GM12878 (cell line): ENCODE measurements at regions not wholly inside any gene's neighbourhood (a gene's known extent, or its start where the extent isn't known, plus 50 kb on each side); places are given as distances from the start of the nearest gene placed in this dataset.

Experiments used
- ATAC-seq: fragments of 200-7000 bp; cut with Tn5 transposase; 3 replicates; pipeline ENCODE4 v1.9.1; 2020; ENCODE audit warnings: mild to moderate bottlenecking, moderate library complexity
- BruUV-seq: library from RNA; stranded (reverse); fragments of 400-500 nt; replicated peaks from 2 replicates; lab custom pipeline; 2021; lab: Mats Ljungman, UMichigan
- CTCF ChIA-PET: fragments of 300-600 bp; sonication (Branson Sonifier 250); formaldehyde crosslinking; extraction: SDS; loops from one replicate; lab custom pipeline; 2021; ENCODE audit warnings: inconsistent platforms; lab: Yijun Ruan, JAX
- POLR2A ChIA-PET: fragments of 350-600 bp; formaldehyde crosslinking; extraction: SDS; loops from one replicate; lab custom pipeline; 2021; ENCODE audit warnings: inconsistent platforms; lab: Charles Lee
- RAD21 ChIA-PET: fragments of 300-600 bp; sonication (Branson Sonifier 250); formaldehyde crosslinking; loops from one replicate; lab custom pipeline; 2023; ENCODE audit warnings: antibody characterized with exemption; ENCODE audit not compliant: unreplicated experiment; lab: Charles Lee
- SMC1A ChIA-PET: fragments of 300-600 bp; sonication (Branson Sonifier 250); formaldehyde crosslinking; loops from one replicate; lab custom pipeline; 2023; ENCODE audit not compliant: unreplicated experiment, uncharacterized antibody; lab: Charles Lee
- DNase-seq: peaks from one replicate; pipeline ENCODE4 v3.0.0-alpha.2; 2011; ENCODE audit warnings: low read depth, low spot score
- FAIRE-seq: peaks from 3 replicates; lab custom pipeline; 2011; peaks lifted over from hg19 to GRCh38; lab: Jason Lieb, UNC
- H2AFZ ChIP-seq: 2 replicates; pipeline ENCODE4 v1.6.0; 2011; ENCODE audit warnings: low read depth, low read length, control low read depth; ENCODE audit not compliant: control insufficient read depth
- H3K27ac ChIP-seq: 2 replicates; pipeline ENCODE4 v1.5.1; 2011; ENCODE audit warnings: control low read depth; ENCODE audit not compliant: control insufficient read depth, insufficient read depth
- H3K27me3 ChIP-seq, 2 experiments: replicated peaks in 1 of 2; 2 replicates each; pipeline versions ENCODE4 v1.6.0 to v1.6.1; 2011; ENCODE audit warnings: low read length in 1 of 2; ENCODE audit not compliant: control insufficient read depth in 2 of 2, insufficient read depth in 2 of 2
- H3K36me3 ChIP-seq, 2 experiments: 2 replicates each; pipeline ENCODE4 v1.5.1; 2011; ENCODE audit warnings: low read length in 1 of 2; ENCODE audit not compliant: control insufficient read depth in 2 of 2, insufficient read depth in 2 of 2
- H3K4me1 ChIP-seq: 2 replicates; pipeline ENCODE4 v1.6.1; 2011; ENCODE audit warnings: mild to moderate bottlenecking, low read length, moderate library complexity, mixed read lengths; ENCODE audit not compliant: control insufficient read depth, insufficient read depth
- H3K4me2 ChIP-seq: 2 replicates; pipeline ENCODE4 v1.6.0; 2011; ENCODE audit warnings: control low read depth; ENCODE audit not compliant: control insufficient read depth, insufficient read depth
- H3K4me3 ChIP-seq: fragments of 200-600 bp; sonication (generic); 2 replicates; pipeline ENCODE4 v1.5.1; 2016
- H3K79me2 ChIP-seq: 2 replicates; pipeline ENCODE4 v1.6.0; 2011; ENCODE audit warnings: low read length; ENCODE audit not compliant: control insufficient read depth, insufficient read depth
- H3K9ac ChIP-seq: 2 replicates; pipeline ENCODE4 v1.8.0; 2011; ENCODE audit warnings: low read length, control low read depth, mixed read lengths; ENCODE audit not compliant: control insufficient read depth, insufficient read depth
- H3K9me3 ChIP-seq: replicated peaks from 3 replicates; pipeline ENCODE4 v1.5.1; 2011; ENCODE audit warnings: mild to moderate bottlenecking, low read length; ENCODE audit not compliant: control insufficient read depth, insufficient read depth
- H4K20me1 ChIP-seq: 2 replicates; pipeline ENCODE4 v1.6.0; 2011; ENCODE audit not compliant: control insufficient read depth, insufficient read depth
- BHLHE40 ChIP-seq, 2 experiments: fragments of 450-650 bp in 1 of 2; IDR thresholded peaks; 2 replicates each; pipeline ENCODE4 v1.6.1; 2011 to 2017; ENCODE audit warnings: low read depth in 2 of 2, borderline replicate concordance in 1 of 2, improper control_type of control experiment in 1 of 2, low read length in 1 of 2, mild to moderate bottlenecking in 1 of 2
- BMI1 ChIP-seq: fragments of 450-650 bp; IDR thresholded peaks from 2 replicates; pipeline ENCODE4 v1.6.1; 2016; ENCODE audit warnings: mild to moderate bottlenecking, moderate library complexity, borderline replicate concordance
- CUX1 ChIP-seq: IDR thresholded peaks from 2 replicates; pipeline ENCODE4 v1.6.1; 2012; ENCODE audit warnings: improper control_type of control experiment, low read depth, low read length; ENCODE audit not compliant: insufficient replicate concordance
- KLF5 ChIP-seq: fragments of 450-650 bp; IDR thresholded peaks from 2 replicates; pipeline ENCODE4 v1.6.1; 2014; ENCODE audit warnings: mild to moderate bottlenecking; ENCODE audit not compliant: partially characterized antibody
- MYC ChIP-seq: IDR thresholded peaks from 2 replicates; pipeline ENCODE4 v1.6.1; 2011; ENCODE audit warnings: mild to moderate bottlenecking, low read length, moderate library complexity, inconsistent platforms; ENCODE audit not compliant: insufficient read depth, insufficient replicate concordance, insufficient read length, severe bottlenecking
- NFYB ChIP-seq: IDR thresholded peaks from 2 replicates; pipeline ENCODE4 v1.6.1; 2011; ENCODE audit warnings: low read depth, mild to moderate bottlenecking, low read length, improper control_type of control experiment, moderate library complexity; ENCODE audit not compliant: insufficient read depth
- NR2C1 ChIP-seq: fragments of 450-650 bp; IDR thresholded peaks from 2 replicates; pipeline ENCODE4 v1.6.1; 2017; ENCODE audit warnings: antibody characterized with exemption, mild to moderate bottlenecking, moderate library complexity
- SP1 ChIP-seq: IDR thresholded peaks from one replicate; pipeline ENCODE4 v1.6.1; 2011; ENCODE audit warnings: low read depth, low read length
- SREBF1 ChIP-seq: IDR thresholded peaks from 2 replicates; pipeline ENCODE4 v1.6.1; 2012; ENCODE audit warnings: mild to moderate bottlenecking, low read length
- TBL1XR1 ChIP-seq: IDR thresholded peaks from 2 replicates; pipeline ENCODE4 v1.6.1; 2012; ENCODE audit warnings: low read depth, low read length, improper control_type of control experiment
- ZBTB33 ChIP-seq: fragments of 450-650 bp; IDR thresholded peaks from 2 replicates; pipeline ENCODE4 v1.6.1; 2017; ENCODE audit warnings: mild to moderate bottlenecking
- ZBTB40 ChIP-seq: fragments of 450-650 bp; IDR thresholded peaks from 2 replicates; pipeline ENCODE4 v1.6.1; 2016; ENCODE audit warnings: mild to moderate bottlenecking, moderate library complexity, borderline replicate concordance
- ZNF217 ChIP-seq: fragments of 450-650 bp; IDR thresholded peaks from 2 replicates; pipeline ENCODE4 v1.6.1; 2017; ENCODE audit warnings: antibody characterized with exemption, mild to moderate bottlenecking
- WGBS: methylation state at CpG from one replicate; pipeline ENCODE4 v1.1.6; 2016; ENCODE audit warnings: low lambda C conversion rate; ENCODE audit not compliant: insufficient replicate concordance, insufficient coverage; ENCODE audit errors: missing lambda C conversion rate; 5-methylcytosine and 5-hydroxymethylcytosine counted together
- in situ Hi-C: fragments of 300-500 bp; cut with MboI; formaldehyde crosslinking; loops from 9 replicates; pipeline ENCODE4 v1.14.3; 2018; ENCODE audit warnings: mixed read lengths
- intact Hi-C: fragments of 100-400 bp; cut with micrococcal nuclease; formaldehyde crosslinking; loops from one replicate; pipeline ENCODE4 v1.14.2; 2022; ENCODE audit not compliant: unreplicated experiment

- Histone ChIP-seq H2AFZ (no peak overlapping the region), H3K27ac (no peak overlapping the region), H3K9me3 (no peaks in the 10 kb centered on the region), H3K79me2 (no peaks in the 10 kb centered on the region), H3K36me3 (no peaks in the 10 kb centered on the region), H3K4me3 (no peak overlapping the region), H3K9ac (no peak overlapping the region), H3K4me2 (no peak overlapping the region), H3K4me1 (no peaks in the 10 kb centered on the region), H3K27me3 (no peaks in the 10 kb centered on the region; a peak in 1 of 4 replicates), H4K20me1 (no peaks in the 10 kb centered on the region)
- intact Hi-C loops: no loop called here
- CTCF ChIA-PET: no interaction called here
- ATAC-seq (no peak), FAIRE-seq (no peak), DNase-seq (no peak)
- SMC1A ChIA-PET: no interaction called here
- RAD21 ChIA-PET: no interaction called here
- in situ Hi-C loops: loop anchor here (5.0 kb wide), 2 partner anchors 121 to 206 kb away; no protein-coding TSS in a partner anchor
- no TSS peak for BruUV-seq
- POLR2A ChIA-PET: no interaction called here
- 12% methylated on average over 2 of the region's 2 CpGs for WGBS
- TF ChIP-seq CUX1 (no peak), ZBTB33 (no peak), MYC (no peak), SREBF1 (no peak), ZBTB40 (no peak), BMI1 (no peak), BHLHE40 (IDR thresholded peaks at IDR 0.05; ENCODE audit: borderline replicate concordance in 1 of 2, low read depth in 2 of 2, low read length in 1 of 2) (no peak), SP1 (no peak), ZNF217 (no peak), KLF5 (no peak), TBL1XR1 (no peak), NFYB (no peak), NR2C1 (no peak)
Observed at GRCh38 chr3:124345845-124346244, 353.9 kb upstream of the ROPN1 start.
